ENCODE measurements at regions not wholly inside any gene's neighbourhood (a gene's known extent, or its start where the extent isn't known, plus 50 kb on each side); places are given as distances from the start of the nearest gene placed in this dataset.
"Not testable (repeated sequence)": the region's sequence is repeated elsewhere in the genome, so short reads cannot be mapped to it uniquely, and the experiment has no call there.

- H3K4me1 Mint-ChIP-seq (ENCODE audit: low read depth): no peaks in the 10 kb centered on the region
- DNase-seq: no peak
- CTCF ChIA-PET: no interaction called here
- intact Hi-C loops (cut with micrococcal nuclease): no loop called here
- H3K4me3 Mint-ChIP-seq: no peak overlapping the region
- H3K9me3 Mint-ChIP-seq: no peaks in the 10 kb centered on the region
- H3K27ac Mint-ChIP-seq: no peak overlapping the region
- H3K36me3 Mint-ChIP-seq (ENCODE audit: low read depth): no peaks in the 10 kb centered on the region
- H3K27me3 Mint-ChIP-seq (ENCODE audit: low read depth): no peaks in the 10 kb centered on the region
Observed at GRCh38 chr13:50481936-50482335, 361.6 kb downstream of the DLEU7 start.

- no peaks in the 10 kb centered on the region for H3K27me3 Mint-ChIP-seq (ENCODE audit: low read depth)
- no peak overlapping the region for H3K4me3 Mint-ChIP-seq
- H3K36me3 Mint-ChIP-seq (ENCODE audit: low read depth): no peaks in the 10 kb centered on the region
- intact Hi-C loops (cut with micrococcal nuclease): no loop called here
- CTCF ChIA-PET: no interaction called here
- H3K9me3 Mint-ChIP-seq: no peaks in the 10 kb centered on the region
- H3K4me1 Mint-ChIP-seq (ENCODE audit: low read depth): no peaks in the 10 kb centered on the region
- H3K27ac Mint-ChIP-seq: no peak overlapping the region
- DNase-seq: no peak
Observed at GRCh38 chr13:50483416-50483815, 360.1 kb downstream of the DLEU7 start.

GRCh38 chr13:50484472-50485113, 358.9 kb downstream of the DLEU7 start:
- intact Hi-C loops (cut with micrococcal nuclease): no loop called here
- H3K4me3 Mint-ChIP-seq: no peak overlapping the region
- DNase-seq: no peak
- no peaks in the 10 kb centered on the region for H3K9me3 Mint-ChIP-seq
- H3K27me3 Mint-ChIP-seq (ENCODE audit: low read depth): no peaks in the 10 kb centered on the region
- H3K36me3 Mint-ChIP-seq (ENCODE audit: low read depth): no peaks in the 10 kb centered on the region
- H3K27ac Mint-ChIP-seq: no peak overlapping the region
- H3K4me1 Mint-ChIP-seq (ENCODE audit: low read depth): no peaks in the 10 kb centered on the region
- CTCF ChIA-PET: no interaction called here

GRCh38 chr13:50485979-50486935, 357.2 kb downstream of the DLEU7 start:
- H3K36me3 Mint-ChIP-seq (ENCODE audit: low read depth): no peaks in the 10 kb centered on the region
- no peaks in the 10 kb centered on the region for H3K4me1 Mint-ChIP-seq (ENCODE audit: low read depth)
- intact Hi-C loops (cut with micrococcal nuclease): no loop called here
- no peak for DNase-seq
- H3K4me3 Mint-ChIP-seq: no peak overlapping the region
- no peak overlapping the region for H3K27ac Mint-ChIP-seq
- CTCF ChIA-PET: no interaction called here
- H3K27me3 Mint-ChIP-seq (ENCODE audit: low read depth): no peaks in the 10 kb centered on the region
- H3K9me3 Mint-ChIP-seq: no peaks in the 10 kb centered on the region

GRCh38 chr13:50493683-50494082, 349.8 kb downstream of the DLEU7 start:
- CTCF ChIA-PET: interaction anchor here (0.9 kb wide), 1 partner anchor 247 kb away, joined by 3 read pairs; no protein-coding TSS in a partner anchor
- H3K9me3 Mint-ChIP-seq: no peaks in the 10 kb centered on the region
- intact Hi-C loops (cut with micrococcal nuclease): loop anchor here (1.0 kb wide), 1 partner anchor 9 kb away; no protein-coding TSS in a partner anchor
- DNase-seq: no peak
- no peaks in the 10 kb centered on the region for H3K27me3 Mint-ChIP-seq (ENCODE audit: low read depth)
- H3K36me3 Mint-ChIP-seq (ENCODE audit: low read depth): no peaks in the 10 kb centered on the region
- no peak overlapping the region for H3K27ac Mint-ChIP-seq
- H3K4me1 Mint-ChIP-seq (ENCODE audit: low read depth): no peaks in the 10 kb centered on the region
- H3K4me3 Mint-ChIP-seq: no peak overlapping the region

GRCh38 chr13:50494138-50494537, 349.4 kb downstream of the DLEU7 start:
- Mint-ChIP-seq H3K27ac (no peak overlapping the region), H3K9me3 (no peaks in the 10 kb centered on the region), H3K4me3 (no peak overlapping the region), H3K27me3 (ENCODE audit: low read depth) (no peaks in the 10 kb centered on the region), H3K36me3 (ENCODE audit: low read depth) (no peaks in the 10 kb centered on the region), H3K4me1 (ENCODE audit: low read depth) (no peaks in the 10 kb centered on the region)
- intact Hi-C loops (cut with micrococcal nuclease): loop anchor here (1.0 kb wide), 1 partner anchor 8 kb away; no protein-coding TSS in a partner anchor
- CTCF ChIA-PET: interaction anchor here (0.9 kb wide), 1 partner anchor 246 kb away, joined by 3 read pairs; no protein-coding TSS in a partner anchor
- no peak for DNase-seq

- DNase-seq; H3K9me3 Mint-ChIP-seq; H3K4me1 Mint-ChIP-seq (ENCODE audit: low read depth); intact Hi-C loops (cut with micrococcal nuclease); H3K27me3 Mint-ChIP-seq (ENCODE audit: low read depth); H3K36me3 Mint-ChIP-seq (ENCODE audit: low read depth); H3K4me3 Mint-ChIP-seq; H3K27ac Mint-ChIP-seq; CTCF ChIA-PET: not testable (repeated sequence)
Observed at GRCh38 chr13:50503212-50503611, 340.3 kb downstream of the DLEU7 start.

GRCh38 chr13:50509167-50509566, 334.3 kb downstream of the DLEU7 start:
- Mint-ChIP-seq H3K27ac (no peak overlapping the region), H3K36me3 (ENCODE audit: low read depth) (no peaks in the 10 kb centered on the region), H3K9me3 (peaks cover 1% of the 10 kb centered on the region), H3K4me1 (ENCODE audit: low read depth) (no peaks in the 10 kb centered on the region), H3K4me3 (no peak overlapping the region), H3K27me3 (ENCODE audit: low read depth) (no peaks in the 10 kb centered on the region)
- CTCF ChIA-PET: interaction anchor here (0.6 to 0.7 kb wide), 2 partner anchors 96 to 646 kb away, joined by 3 read pairs; no protein-coding TSS in a partner anchor
- intact Hi-C loops (cut with micrococcal nuclease): no loop called here
- no peak for DNase-seq

GRCh38 chr13:50509771-50510441, 333.6 kb downstream of the DLEU7 start:
- no peak overlapping the region for H3K4me3 Mint-ChIP-seq
- no peak for DNase-seq
- no peaks in the 10 kb centered on the region for H3K27me3 Mint-ChIP-seq (ENCODE audit: low read depth)
- CTCF ChIA-PET: interaction anchor here (0.7 kb wide), 2 partner anchors 96 to 143 kb away, joined by 3 read pairs; no protein-coding TSS in a partner anchor
- no peak overlapping the region for H3K27ac Mint-ChIP-seq
- intact Hi-C loops (cut with micrococcal nuclease): no loop called here
- peaks cover 1% of the 10 kb centered on the region for H3K9me3 Mint-ChIP-seq
- H3K4me1 Mint-ChIP-seq (ENCODE audit: low read depth): no peaks in the 10 kb centered on the region
- no peaks in the 10 kb centered on the region for H3K36me3 Mint-ChIP-seq (ENCODE audit: low read depth)

- H3K9me3 Mint-ChIP-seq; DNase-seq; H3K27ac Mint-ChIP-seq; H3K27me3 Mint-ChIP-seq (ENCODE audit: low read depth); H3K4me1 Mint-ChIP-seq (ENCODE audit: low read depth); H3K4me3 Mint-ChIP-seq; intact Hi-C loops (cut with micrococcal nuclease); H3K36me3 Mint-ChIP-seq (ENCODE audit: low read depth); CTCF ChIA-PET: not testable (repeated sequence)
Observed at GRCh38 chr13:50510885-50511545, 332.5 kb downstream of the DLEU7 start.

GRCh38 chr13:50511877-50512341, 331.6 kb downstream of the DLEU7 start:
- no peaks in the 10 kb centered on the region for H3K36me3 Mint-ChIP-seq (ENCODE audit: low read depth)
- H3K9me3 Mint-ChIP-seq: peaks cover 1% of the 10 kb centered on the region
- CTCF ChIA-PET: interaction anchor here (0.6 to 1.0 kb wide), 2 partner anchors 287 to 293 kb away, joined by 3 to 4 read pairs; no protein-coding TSS in a partner anchor
- H3K27me3 Mint-ChIP-seq (ENCODE audit: low read depth): no peaks in the 10 kb centered on the region
- DNase-seq: no peak
- intact Hi-C loops (cut with micrococcal nuclease): no loop called here
- no peak overlapping the region for H3K4me3 Mint-ChIP-seq
- H3K27ac Mint-ChIP-seq: no peak overlapping the region
- no peaks in the 10 kb centered on the region for H3K4me1 Mint-ChIP-seq (ENCODE audit: low read depth)
